Activated CD8-positive, alpha-beta memory T cell treated with anti-CD3 and anti-CD28 coated beads, Interleukin-2, amount 50 U/mL, for 24 hours (primary cell): ENCODE measurements at regions not wholly inside any gene's neighbourhood (a gene's known extent, or its start where the extent isn't known, plus 50 kb on each side); places are given as distances from the start of the nearest gene placed in this dataset.

Experiments
- DNase-seq: peaks from one replicate; pipeline ENCODE4 v3.0.0-alpha.2; 2020; ENCODE audit errors: extremely low read depth

- no peak for DNase-seq
Observed at GRCh38 chr12:67370979-67371378, 101.8 kb downstream of the CAND1 start.

- DNase-seq, result no peak
Observed at GRCh38 chr12:67377021-67377420, 107.9 kb downstream of the CAND1 start.

DNA sequence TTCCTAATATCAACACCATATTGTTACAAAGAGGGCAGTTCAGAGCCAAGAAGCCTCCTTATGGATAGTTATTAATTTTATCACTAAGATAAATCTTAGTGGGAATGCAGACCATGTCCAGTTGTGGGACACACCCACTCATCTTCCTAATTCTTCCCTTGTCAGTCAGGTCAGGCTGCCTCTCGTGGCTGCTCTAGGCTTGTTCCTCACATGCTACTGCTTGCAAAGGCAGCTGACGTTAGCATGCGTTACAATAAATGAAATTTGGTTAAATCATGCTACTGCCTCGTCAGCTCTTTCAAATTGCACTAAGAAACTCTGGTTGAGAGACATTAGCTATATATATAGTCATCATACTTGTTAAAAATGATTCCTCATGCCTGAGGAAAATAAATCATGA is 108.4 kb downstream of the CAND1 start:
- no peak for DNase-seq

DNA sequence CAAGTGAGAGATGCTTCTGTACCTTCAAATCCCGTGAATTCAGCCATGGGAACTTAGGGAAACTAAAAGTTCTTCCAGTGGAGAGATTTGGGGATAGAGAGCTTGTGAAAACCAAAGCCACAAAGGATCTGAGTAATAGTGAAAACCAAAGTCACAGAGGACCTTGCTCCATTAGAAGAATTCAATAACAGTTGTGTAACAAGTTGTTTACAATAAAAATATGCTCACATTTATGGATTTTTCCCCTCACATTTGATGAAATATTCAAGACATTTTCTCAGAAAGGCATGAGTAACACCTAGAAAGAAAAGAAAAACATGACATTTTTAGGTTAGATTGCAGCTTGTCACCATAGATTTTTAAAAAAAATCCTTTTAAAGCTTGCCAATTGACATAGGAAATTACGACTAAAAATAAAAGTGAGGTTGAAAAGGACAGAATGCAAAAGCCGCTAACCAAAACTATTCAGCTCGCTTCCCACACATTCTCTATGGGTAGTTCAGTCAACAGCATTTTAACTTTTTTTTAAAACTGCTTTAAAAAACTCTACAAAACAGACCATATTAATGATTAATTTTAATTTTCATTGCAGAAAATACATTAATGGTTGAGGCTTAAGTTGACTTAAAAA is 113.2 kb downstream of the CAND1 start:
- DNase-seq, result no peak

DNA sequence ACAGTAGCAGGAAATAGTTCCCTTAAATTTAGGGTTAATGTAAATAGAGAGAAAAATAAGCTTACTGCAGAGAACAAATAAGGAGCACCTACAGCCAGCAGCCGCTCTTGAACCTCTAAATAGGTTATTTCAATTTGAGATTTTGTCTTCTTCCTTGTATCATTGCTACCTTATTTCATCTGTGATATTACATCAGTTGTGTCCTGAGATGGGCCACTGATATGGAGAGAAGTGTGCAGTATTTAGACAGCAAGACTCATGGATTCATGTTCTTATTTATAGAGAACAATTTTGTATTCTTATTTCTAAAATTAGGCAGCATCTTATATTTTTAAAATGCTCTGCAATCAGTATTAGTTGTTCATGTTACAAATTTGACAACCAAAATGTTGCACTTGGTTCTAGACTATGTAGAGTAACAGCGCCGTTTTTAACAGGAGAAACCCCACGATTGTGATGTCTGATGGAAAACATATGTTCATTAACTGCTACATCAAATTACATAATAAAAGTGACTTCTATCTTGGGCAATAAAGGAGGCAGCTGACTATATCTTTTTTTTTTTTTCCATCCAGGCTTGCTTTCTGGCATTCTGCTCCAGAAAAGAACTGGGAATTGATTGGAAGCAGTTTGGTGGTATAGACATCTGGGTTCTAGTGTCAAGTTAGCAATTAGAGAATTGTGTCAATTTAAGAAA is 117.9 kb downstream of the CAND1 start:
- DNase-seq, result no peak

DNA sequence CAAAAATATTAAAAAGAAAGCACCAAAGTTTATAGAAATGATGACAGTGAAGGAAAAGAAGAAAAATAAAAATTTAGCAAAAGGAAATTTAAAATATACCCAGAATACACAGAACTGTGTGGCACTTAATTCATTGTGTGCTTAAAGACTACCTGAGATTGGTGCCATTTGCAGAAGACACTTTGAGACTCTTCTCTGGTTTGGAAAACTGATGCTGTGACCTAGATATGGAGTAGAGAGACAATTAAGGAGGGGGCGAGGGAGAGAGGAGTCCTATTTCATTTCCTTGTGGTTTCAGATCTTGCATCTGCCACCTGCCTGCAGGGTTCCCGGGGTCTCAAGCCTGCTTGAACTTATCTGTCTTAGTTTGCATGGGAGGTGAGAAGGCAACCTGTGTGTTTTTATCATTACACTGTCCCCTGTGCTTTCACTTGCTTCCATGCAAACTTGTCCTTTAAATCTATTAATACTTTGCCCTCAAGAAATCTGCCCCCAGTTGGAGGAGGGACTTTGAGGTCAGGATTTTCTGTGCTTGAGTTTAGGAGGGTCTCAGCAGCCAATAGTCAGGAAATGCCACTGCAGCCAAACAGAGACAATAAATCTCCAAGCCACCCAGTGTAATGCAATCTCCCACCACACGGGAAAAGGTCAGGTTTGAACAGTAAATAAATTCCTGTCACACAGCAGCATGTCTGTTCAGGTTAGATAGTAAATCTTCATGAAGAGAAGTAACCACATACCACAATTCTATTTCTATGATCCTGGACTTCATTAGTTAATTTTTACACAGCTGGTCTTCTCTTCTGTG is 119.4 kb downstream of the CAND1 start:
- no peak for DNase-seq

DNA sequence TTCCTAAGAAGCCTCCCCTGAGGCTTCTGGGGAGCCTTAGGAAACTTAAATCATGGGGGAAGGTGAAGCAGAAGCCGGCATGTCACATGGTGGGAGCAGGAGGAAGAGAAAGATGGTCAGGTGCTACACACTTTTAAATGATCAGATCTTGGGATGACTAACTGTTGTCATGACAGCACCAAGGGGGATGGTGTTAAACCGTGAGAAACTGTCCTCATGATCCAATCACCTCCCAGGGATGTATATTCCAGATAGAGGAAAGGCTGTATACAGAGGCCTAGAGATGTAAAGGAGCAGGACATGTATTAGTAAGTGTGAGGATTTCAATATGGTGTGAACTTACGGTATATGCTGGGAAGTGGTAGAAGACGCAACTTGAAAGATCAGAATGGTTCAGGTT is 121.1 kb downstream of the CAND1 start:
- DNase-seq, result no peak

DNA sequence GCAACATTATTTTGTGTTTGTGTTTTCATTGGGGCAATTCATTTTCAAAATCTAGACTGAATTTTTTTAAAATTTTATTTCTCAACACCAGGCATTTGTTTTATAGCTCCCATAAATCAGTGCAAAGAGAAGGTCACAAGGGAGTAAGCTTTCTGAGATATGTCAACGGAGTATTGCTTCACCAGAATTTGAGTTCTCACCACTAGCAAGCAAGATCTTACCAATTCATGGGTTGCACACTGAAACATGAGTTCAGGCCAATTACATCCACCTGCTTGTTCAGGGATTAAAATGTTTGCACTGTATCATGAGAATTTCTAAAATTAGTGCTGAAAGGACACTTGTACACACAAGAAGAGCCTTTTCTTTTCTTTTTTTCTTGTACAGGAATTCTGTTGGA is 121.9 kb downstream of the CAND1 start:
- no peak for DNase-seq

GRCh38 chr12:67391656-67392055 is 122.5 kb downstream of the CAND1 start:
- no peak for DNase-seq

DNA sequence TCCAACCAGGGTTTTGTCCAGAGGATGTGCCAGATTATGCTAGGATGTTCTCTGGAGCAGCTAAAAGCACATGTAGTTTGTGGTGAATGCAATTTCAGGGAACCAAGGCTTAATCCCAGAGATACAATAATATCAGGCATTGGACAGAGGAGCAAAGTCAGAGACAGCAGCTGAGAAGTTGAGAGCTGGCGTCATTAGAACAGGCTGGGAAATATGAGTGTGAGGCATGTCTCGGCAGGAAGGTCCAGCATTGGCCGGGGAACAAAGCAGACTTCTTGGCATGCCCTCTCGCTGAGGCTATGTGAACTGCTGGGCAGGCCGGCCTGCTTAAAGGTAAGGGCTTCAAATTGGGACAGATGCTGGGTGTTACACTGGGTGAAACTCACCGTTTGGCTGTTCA is 125.4 kb downstream of the CAND1 start:
- DNase-seq, result no peak

- no peak for DNase-seq
Observed at GRCh38 chr12:67400742-67401141, 131.6 kb downstream of the CAND1 start.

DNA sequence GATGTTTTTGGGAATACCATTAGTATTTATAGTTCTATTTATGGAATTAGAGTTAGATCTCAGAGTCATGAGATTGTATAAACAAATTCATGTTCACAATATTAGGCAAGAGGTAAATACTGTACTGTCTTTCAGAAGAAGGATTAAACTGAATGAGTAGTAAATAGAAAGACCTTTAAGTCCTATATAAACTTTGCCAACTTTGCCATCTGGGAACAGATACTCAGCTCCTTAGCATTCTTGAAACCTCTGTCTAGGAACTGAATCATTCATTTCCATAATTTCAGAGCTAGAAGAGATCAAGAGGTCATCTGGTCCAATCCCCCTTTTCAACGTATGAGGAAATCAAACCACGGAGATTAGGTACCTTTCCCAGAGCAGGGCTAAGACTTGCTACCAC is 141.1 kb downstream of the CAND1 start:
- no peak for DNase-seq

DNA sequence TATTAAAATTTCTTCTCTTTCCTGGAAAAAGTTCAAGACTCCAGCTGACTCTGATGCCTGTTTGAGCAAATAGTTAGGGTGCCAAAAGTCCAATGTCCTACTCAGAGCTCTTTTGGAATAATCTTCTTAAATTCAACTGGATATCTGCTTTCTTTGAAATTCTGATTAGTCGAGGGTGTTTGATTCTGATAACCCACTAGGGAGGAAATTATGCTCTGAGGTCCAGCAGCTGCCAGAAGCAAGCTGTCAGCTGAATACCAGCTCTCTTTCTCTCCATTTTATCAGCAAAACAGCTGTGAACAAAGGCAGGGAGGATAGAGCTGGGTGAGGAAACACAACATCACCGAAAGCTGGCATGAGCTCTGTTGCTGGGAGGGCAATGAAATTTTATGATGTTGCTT is 141.5 kb downstream of the CAND1 start:
- no peak for DNase-seq

DNA sequence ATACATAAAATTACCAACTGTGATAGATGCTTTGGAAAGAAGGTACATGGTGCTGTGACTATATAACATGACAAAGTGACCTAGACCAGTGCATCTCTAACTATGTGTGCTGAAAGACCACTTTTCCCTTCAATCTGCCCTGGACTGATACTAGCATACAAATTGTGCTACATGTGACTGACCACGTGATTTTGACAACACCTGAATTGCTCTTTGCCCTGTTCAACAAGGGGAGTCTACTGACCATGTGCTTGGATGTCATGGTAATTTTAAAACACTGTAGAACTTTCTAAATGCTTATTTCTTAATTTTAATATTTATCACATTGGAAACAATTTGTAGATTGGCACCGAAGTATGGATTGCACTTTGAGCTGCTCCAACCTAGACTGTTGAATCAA is 142.4 kb downstream of the CAND1 start:
- no peak for DNase-seq

- DNase-seq, result no peak
Observed at GRCh38 chr12:67413577-67413976, 144.4 kb downstream of the CAND1 start.

GRCh38 chr12:67414011-67414715 is 145.0 kb downstream of the CAND1 start:
- DNase-seq, result no peak

DNA sequence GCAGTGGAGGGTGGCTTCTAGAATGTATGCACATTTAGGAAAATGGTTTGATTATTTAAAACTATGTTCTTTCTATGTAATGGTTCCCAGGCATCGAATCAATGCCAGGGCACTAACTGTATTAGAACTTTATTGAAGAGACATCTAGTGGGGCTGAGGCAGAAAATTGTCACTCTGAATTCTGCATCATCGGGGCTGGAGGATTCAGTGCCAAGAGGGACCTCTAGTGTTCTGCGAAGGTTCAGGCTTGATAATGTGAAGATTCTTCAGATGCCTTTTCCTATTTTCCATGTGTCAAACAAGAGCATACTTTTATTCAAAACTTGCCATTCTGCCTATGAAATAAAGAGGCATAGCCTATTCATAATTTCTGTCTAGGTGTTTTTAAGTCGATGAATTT is 146.3 kb downstream of the CAND1 start:
- no peak for DNase-seq

- no peak for DNase-seq
Observed at GRCh38 chr12:67419810-67420209, 150.7 kb downstream of the CAND1 start.

DNA sequence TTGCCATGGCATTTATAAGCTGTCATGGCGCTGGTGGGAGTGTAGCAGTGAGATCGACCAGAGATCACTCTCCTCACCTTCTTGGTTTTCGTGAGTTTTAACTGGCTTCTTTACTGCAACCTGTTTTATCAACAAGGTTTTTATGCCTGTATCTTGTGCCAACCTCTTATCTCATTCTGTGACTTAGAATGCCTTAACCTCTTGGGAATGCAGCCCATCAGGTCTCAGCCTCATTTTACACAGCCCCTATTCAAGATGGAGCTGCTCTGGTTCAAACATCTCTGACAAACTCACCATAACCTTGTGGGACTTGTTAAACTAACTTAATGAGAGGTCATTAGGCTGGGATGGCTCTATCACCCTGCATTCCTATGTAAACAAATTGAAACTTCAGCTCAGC is 151.3 kb downstream of the CAND1 start:
- DNase-seq, result no peak

DNA sequence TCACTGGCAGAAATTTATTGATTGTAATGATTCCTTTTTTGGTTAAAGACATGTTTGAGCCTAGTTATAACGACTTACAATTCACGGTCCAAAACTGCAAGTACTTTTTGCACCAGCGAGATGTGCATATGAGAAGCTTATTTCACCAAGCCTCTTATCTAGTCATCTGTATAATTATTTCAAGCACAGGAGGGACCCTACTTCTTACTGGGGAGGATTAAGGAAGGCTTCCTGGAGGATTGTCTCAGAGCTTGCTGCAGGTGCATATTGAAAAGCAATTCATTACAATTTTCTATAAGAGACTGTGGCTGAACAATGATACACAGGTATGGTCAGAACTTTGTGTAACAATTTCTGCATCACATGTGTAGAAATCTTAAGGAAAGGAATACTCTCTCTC is 152.9 kb downstream of the CAND1 start:
- DNase-seq, result no peak

DNA sequence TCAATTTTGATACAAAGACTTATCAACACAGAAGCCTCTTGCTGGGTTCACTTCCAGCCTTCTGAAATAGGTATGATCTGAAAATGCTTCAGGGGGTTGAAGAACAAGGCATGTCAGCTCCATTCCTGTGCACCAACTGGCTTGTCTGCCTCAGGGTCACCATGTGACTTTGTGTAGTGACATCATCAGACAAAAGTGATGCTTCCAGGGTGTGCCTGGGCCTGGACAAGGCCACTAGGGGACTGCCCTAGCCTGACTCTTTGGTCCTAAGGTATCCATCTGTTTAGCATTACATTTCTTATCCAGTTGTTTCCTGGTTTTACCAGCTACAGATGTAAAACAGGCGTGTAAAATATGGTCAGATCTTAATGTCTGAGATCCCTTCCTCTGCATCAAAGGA is 155.6 kb downstream of the CAND1 start:
- DNase-seq, result no peak

DNA sequence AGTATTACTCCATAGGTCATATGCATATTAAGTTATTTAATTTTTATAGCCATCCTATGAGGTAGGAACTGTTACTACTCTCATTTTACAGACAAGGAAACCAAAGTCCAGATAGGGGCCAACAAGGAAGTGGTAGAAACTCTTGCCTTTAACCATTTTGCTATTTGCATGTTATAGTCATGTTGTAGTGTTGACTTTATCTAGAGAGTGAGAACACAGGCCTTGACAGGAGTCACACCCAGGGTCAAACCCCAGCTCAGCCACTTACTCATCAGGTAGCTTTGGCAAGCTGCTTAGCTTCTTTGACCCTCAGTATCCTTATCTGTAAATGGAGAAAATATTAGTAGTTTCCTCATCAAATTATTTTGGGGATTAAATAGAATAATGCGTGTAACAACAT is 156.2 kb downstream of the CAND1 start:
- DNase-seq, result no peak
